K562 (cell line): ENCODE measurements at regions not wholly inside any gene's neighbourhood (a gene's known extent, or its start where the extent isn't known, plus 50 kb on each side); places are given as distances from the start of the nearest gene placed in this dataset.

Experiments used
- CCAR2 ChIP-seq: fragments of 200-400 bp; formaldehyde crosslinking; IDR thresholded peaks from 2 replicates; pipeline ENCODE4 v1.6.1; 2017; ENCODE audit warnings: mild to moderate bottlenecking, low read depth, low read length
- DPF2 ChIP-seq: fragments of 450-650 bp; IDR thresholded peaks from 2 replicates; pipeline ENCODE4 v1.6.1; 2016
- ERF ChIP-seq: fragments of 450-650 bp; formaldehyde crosslinking; IDR thresholded peaks from 2 replicates; pipeline ENCODE4 v1.4.0; 2020; ENCODE audit warnings: mild to moderate bottlenecking, mixed read lengths
- ETV5 ChIP-seq: sonication (generic); formaldehyde crosslinking; IDR thresholded peaks from 2 replicates; pipeline ENCODE4 v1.4.0; 2020; ENCODE audit warnings: low read depth, mild to moderate bottlenecking, missing genetic modification reagents
- MBD2 ChIP-seq: sonication (generic); IDR thresholded peaks from 2 replicates; pipeline ENCODE4 v1.6.1; 2016; ENCODE audit warnings: low read depth, borderline replicate concordance
- MCM2 ChIP-seq: fragments of 450-650 bp; IDR thresholded peaks from 2 replicates; pipeline ENCODE4 v1.6.1; 2017; ENCODE audit warnings: low read depth, mild to moderate bottlenecking
- NR2C2 ChIP-seq, 2 experiments: fragments of 200-800 bp in 1 of 2; sonication (Bioruptor generic) in 1 of 2; sonication (generic) in 1 of 2; formaldehyde crosslinking in 1 of 2; IDR thresholded peaks; 2 replicates each; pipeline versions ENCODE4 v1.6.1 to v1.8.0; 2016 to 2022; ENCODE audit warnings: mild to moderate bottlenecking in 1 of 2, missing compliant biosample characterization in 1 of 2, missing genetic modification characterization in 1 of 2, missing genetic modification reagents in 1 of 2
- PHF20 ChIP-seq: fragments of 450-650 bp; IDR thresholded peaks from 2 replicates; pipeline ENCODE4 v1.6.1; 2018; ENCODE audit not compliant: partially characterized antibody
- RBM15 ChIP-seq: fragments of 200-400 bp; formaldehyde crosslinking; IDR thresholded peaks from 2 replicates; pipeline ENCODE4 v1.6.1; 2018; ENCODE audit warnings: mild to moderate bottlenecking, low read length, moderate library complexity; ENCODE audit not compliant: insufficient read depth
- RFX5 ChIP-seq: IDR thresholded peaks from 2 replicates; pipeline ENCODE4 v1.6.1; 2011; ENCODE audit warnings: low read depth, mild to moderate bottlenecking, improper control_type of control experiment, low read length
- SIRT6 ChIP-seq: IDR thresholded peaks from one replicate; pipeline ENCODE4 v1.6.1; 2012; ENCODE audit warnings: low read depth, mild to moderate bottlenecking, control low read depth, inconsistent platforms, low read length, moderate library complexity
- STAG1 ChIP-seq: sonication (generic); formaldehyde crosslinking; IDR thresholded peaks from 2 replicates; pipeline ENCODE4 v1.5.0; 2020; ENCODE audit warnings: missing genetic modification reagents, borderline replicate concordance
- ZNF133 ChIP-seq: fragments of 250-450 bp; sonication (Bioruptor Pico); IDR thresholded peaks from 2 replicates; pipeline ENCODE4 v1.4.0; 2020; ENCODE audit warnings: mild to moderate bottlenecking
- TF ChIP-seq, protein P1 (sequence below): fragments of 250-450 bp; sonication (Bioruptor Pico); IDR thresholded peaks from 2 replicates; pipeline ENCODE4 v1.8.0; 2022; ENCODE audit warnings: inconsistent platforms, mild to moderate bottlenecking, moderate library complexity, borderline replicate concordance
- TF ChIP-seq, protein P2 (sequence below): fragments of 250-450 bp; sonication (Bioruptor Pico); IDR thresholded peaks from 2 replicates; pipeline ENCODE4 v1.4.0; 2020; ENCODE audit warnings: mild to moderate bottlenecking
- TF ChIP-seq, protein P3 (sequence below): fragments of 250-450 bp; sonication (Bioruptor Pico); IDR thresholded peaks from 2 replicates; pipeline ENCODE4 v1.5.0; 2021; ENCODE audit warnings: mild to moderate bottlenecking, moderate library complexity
- TF ChIP-seq, protein P4 (sequence below): fragments of 450-650 bp; formaldehyde crosslinking; IDR thresholded peaks from 2 replicates; pipeline ENCODE4 v1.4.0; 2022; ENCODE audit warnings: missing genetic modification characterization

DNA sequence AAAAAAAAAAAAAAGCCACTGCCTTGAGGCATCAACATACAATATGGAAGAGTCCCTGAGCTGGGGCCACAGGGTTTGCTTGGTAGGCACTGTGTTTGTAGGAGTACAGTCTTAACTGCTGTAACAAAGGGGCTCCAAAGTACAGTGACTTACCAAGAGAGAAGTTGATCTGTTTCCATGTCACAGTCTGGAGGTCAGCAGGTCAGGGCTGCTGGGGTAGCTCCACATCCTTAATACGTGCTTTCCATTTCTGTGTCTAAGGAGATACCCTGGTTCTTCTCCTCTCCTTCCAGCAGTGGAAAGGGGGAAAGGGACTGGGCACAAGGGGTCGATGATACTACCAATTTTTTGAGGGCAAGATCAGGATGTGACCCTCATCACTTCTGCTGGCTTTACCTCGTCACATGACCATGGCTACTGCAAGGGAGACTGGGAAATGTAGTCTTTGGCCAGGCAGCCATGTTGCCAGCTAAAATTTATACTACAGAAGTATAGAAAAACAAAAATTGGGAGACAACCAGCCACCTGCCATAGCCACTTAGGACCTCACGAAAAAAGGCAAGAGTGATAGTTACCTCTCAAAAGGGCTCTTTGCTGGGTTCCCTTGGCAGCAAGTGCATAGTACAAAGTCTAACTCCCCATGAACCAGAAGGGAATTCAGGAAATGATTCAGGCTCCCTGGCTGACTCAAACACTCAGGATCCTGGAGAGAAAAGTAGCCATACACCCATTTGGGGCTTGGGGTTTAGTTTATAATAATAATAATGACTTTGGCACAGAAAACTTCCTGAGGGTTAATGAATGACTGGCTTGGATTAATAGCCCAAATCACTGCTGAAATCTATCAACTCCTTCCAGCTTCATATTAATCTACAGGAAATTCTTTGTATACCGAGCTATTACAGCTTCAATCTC, 52.7 kb upstream of the ATP5PO start (continued):
- TF ChIP-seq, protein P1, sequence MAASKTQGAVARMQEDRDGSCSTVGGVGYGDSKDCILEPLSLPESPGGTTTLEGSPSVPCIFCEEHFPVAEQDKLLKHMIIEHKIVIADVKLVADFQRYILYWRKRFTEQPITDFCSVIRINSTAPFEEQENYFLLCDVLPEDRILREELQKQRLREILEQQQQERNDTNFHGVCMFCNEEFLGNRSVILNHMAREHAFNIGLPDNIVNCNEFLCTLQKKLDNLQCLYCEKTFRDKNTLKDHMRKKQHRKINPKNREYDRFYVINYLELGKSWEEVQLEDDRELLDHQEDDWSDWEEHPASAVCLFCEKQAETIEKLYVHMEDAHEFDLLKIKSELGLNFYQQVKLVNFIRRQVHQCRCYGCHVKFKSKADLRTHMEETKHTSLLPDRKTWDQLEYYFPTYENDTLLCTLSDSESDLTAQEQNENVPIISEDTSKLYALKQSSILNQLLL (CRISPR knock-in tag), result no peak
- no peak for TF ChIP-seq MCM2
- TF ChIP-seq SIRT6, result no peak
- no peak for TF ChIP-seq CCAR2
- TF ChIP-seq PHF20, result peak; percentile 23
- TF ChIP-seq, protein P2, sequence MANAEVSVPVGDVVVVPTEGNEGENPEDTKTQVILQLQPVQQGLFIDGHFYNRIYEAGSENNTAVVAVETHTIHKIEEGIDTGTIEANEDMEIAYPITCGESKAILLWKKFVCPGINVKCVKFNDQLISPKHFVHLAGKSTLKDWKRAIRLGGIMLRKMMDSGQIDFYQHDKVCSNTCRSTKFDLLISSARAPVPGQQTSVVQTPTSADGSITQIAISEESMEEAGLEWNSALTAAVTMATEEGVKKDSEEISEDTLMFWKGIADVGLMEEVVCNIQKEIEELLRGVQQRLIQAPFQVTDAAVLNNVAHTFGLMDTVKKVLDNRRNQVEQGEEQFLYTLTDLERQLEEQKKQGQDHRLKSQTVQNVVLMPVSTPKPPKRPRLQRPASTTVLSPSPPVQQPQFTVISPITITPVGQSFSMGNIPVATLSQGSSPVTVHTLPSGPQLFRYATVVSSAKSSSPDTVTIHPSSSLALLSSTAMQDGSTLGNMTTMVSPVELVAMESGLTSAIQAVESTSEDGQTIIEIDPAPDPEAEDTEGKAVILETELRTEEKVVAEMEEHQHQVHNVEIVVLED, result no peak
- TF ChIP-seq, protein P3, sequence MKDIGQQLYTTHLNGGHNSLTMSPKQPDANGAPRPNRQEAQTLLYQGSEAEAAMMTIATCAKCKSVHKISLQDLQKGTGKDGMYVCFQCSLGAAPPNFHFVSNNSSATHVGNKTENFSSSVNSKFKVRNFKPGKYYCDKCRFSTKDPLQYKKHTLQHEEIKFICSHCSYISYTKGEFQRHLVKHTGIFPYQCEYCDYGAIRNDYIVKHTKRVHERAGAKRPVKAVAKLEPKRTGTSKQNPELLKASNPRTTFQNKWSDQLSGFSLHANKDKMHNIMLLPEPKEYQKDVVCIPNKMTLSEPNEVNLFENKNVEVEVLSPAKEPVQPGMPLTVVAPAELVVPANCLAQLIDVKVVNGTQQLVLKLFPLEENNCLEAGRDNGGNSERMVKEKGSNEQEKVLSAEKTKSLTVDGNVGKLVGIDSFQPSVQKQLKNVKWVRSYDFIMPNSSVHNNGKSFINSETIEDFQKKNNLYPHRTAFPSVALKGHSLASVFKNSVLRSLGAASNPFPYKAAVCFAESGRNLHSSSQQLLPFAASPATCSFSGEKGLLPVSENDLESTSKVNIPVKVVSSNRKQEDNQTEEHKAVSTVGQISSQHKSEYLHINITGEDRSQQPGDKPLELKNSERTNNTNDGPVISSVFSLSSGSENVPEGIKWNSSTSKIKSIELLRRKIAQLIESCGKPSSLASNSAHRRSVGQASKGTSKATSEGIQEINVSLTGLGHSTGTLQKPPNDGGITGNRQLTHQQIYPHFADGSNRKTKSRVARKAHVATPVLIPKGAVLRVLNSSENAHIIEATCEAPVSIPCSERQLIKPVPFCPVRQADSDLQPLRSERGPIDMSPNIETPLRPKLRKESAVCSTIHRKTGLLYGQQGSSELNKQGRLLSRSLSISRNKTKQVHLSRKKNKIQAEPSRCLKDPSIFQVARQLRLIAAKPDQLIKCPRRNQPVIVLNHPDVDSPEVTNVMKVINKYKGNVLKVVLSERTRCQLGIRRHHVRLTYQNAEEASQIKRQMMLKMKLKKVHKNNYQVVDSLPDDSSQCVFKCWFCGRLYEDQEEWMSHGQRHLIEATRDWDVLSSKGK (CRISPR knock-in tag), result no peak
- no peak for TF ChIP-seq RFX5
- TF ChIP-seq, protein P4, sequence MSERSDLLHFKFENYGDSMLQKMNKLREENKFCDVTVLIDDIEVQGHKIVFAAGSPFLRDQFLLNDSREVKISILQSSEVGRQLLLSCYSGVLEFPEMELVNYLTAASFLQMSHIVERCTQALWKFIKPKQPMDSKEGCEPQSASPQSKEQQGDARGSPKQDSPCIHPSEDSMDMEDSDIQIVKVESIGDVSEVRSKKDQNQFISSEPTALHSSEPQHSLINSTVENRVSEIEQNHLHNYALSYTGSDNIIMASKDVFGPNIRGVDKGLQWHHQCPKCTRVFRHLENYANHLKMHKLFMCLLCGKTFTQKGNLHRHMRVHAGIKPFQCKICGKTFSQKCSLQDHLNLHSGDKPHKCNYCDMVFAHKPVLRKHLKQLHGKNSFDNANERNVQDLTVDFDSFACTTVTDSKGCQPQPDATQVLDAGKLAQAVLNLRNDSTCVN, result no peak
- peak; percentile 86 for TF ChIP-seq NR2C2 (CRISPR knock-in tag; IDR thresholded peaks at IDR 0.05)
- TF ChIP-seq NR2C2 (tag; IDR thresholded peaks at IDR 0.05), result peak; percentile 94
- no peak for TF ChIP-seq STAG1 (CRISPR knock-in tag)
- 0 out of 2 replicates have a peak, but pooled peaks have one; percentile 25 for TF ChIP-seq MBD2
- no peak for TF ChIP-seq ERF (CRISPR knock-in tag)
- TF ChIP-seq ETV5 (CRISPR knock-in tag), result 0 out of 2 replicates have a peak, but pooled peaks have one; percentile 4
- no peak for TF ChIP-seq RBM15
- no peak for TF ChIP-seq ZNF133
- TF ChIP-seq DPF2, result no peak
